ENCODE measurements at regions not wholly inside any gene's neighbourhood (a gene's known extent, or its start where the extent isn't known, plus 50 kb on each side); places are given as distances from the start of the nearest gene placed in this dataset.

DNA sequence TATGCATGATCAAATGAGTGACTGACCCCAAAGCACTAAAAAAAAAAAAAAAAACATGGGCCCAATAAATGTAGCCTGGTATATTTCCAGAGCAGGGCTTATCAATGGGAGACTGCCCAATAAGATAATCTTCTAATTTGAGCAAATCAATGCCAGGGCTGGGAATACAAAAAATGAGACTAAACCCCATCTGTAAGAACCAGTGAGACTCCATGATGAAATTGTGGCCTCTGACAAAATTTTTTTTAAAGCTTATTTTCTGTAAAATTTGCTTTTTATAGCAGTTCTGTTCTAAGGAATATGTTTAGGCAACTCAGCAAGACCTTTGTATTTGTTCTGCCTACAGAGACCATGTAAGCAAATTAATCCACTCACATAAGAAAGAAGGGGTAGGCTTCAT, 186.8 kb upstream of the CCDC150 start:
- H3F3A ChIP-seq (ENCODE audit: insufficient read depth), result no peaks in the 10 kb centered on the region
- in situ Hi-C loops (cut with MboI), result no loop called here

DNA sequence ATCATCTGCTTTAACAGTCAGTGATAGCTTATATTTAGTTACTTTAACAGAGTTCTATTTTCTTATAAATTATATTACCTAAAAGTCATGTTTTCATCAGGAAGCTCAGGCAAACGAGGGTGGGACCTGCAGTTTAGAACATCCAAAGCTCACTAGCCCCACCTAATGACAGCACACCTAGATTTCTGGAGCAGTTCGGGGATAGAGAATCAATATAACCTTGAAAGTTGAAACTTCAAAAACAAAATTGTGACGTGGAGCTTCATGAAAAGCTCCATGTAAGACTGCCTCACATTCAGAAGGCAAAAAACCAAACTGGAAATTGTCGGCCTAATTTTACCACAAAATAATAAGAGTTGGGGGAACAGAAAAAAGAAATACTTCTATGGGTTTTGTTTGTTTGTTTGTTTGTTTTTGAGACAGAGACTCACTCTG, 185.9 kb upstream of the CCDC150 start:
- no peak overlapping the region for H3K9ac ChIP-seq
- no peaks in the 10 kb centered on the region for H3K27me3 ChIP-seq (replicated peaks; ENCODE audit: insufficient read depth)
- H3K27ac ChIP-seq, result no peak overlapping the region
- peak; percentile 63 for DNase-seq
- no peaks in the 10 kb centered on the region for H3K79me2 ChIP-seq (ENCODE audit: insufficient read depth)
- no peak overlapping the region for H3K4me2 ChIP-seq (ENCODE audit: unreplicated experiment)
- H3K9me2 ChIP-seq (ENCODE audit: insufficient read depth), result no peaks in the 10 kb centered on the region
- no peaks in the 10 kb centered on the region for H3F3A ChIP-seq (ENCODE audit: insufficient read depth)
- no peak overlapping the region for H3K4me3 ChIP-seq
- no peaks in the 10 kb centered on the region for H3K36me3 ChIP-seq (ENCODE audit: low read depth)
- no peaks in the 10 kb centered on the region for H4K20me1 ChIP-seq (ENCODE audit: insufficient read depth)
- no peaks in the 10 kb centered on the region for H3K4me1 ChIP-seq (ENCODE audit: insufficient read depth)
- H2AFZ ChIP-seq, result no peak overlapping the region
- TF ChIP-seq EZH2 (IDR thresholded peaks at IDR 0.05; ENCODE audit: insufficient read depth, poor library complexity, severe bottlenecking), result no peak
- TF ChIP-seq EZH2phosphoT487 (IDR thresholded peaks at IDR 0.05; ENCODE audit: insufficient read depth, low read depth), result no peak
- H3K9me3 ChIP-seq (ENCODE audit: low read depth), result no peaks in the 10 kb centered on the region
- 41 to 42% methylated on average over 4 of the region's 4 CpGs for WGBS, 2 experiments (ENCODE audit: low coverage in 1 of 2, low lambda C conversion rate in 2 of 2, missing lambda C conversion rate in 2 of 2)
- in situ Hi-C loops (cut with MboI), result no loop called here

More for the DNA sequence above, 186.8 kb upstream of the CCDC150 start:
- Histone ChIP-seq H3K27ac (no peak overlapping the region), H3K27me3 (replicated peaks; ENCODE audit: insufficient read depth) (no peaks in the 10 kb centered on the region), H2AFZ (no peak overlapping the region), H4K20me1 (ENCODE audit: insufficient read depth) (no peaks in the 10 kb centered on the region), H3K4me2 (ENCODE audit: unreplicated experiment) (no peak overlapping the region), H3K9ac (no peak overlapping the region), H3K79me2 (ENCODE audit: insufficient read depth) (no peaks in the 10 kb centered on the region), H3K4me3 (no peak overlapping the region), H3K4me1 (ENCODE audit: insufficient read depth) (no peaks in the 10 kb centered on the region), H3K9me3 (ENCODE audit: low read depth) (no peaks in the 10 kb centered on the region), H3K36me3 (ENCODE audit: low read depth) (no peaks in the 10 kb centered on the region), H3K9me2 (ENCODE audit: insufficient read depth) (no peaks in the 10 kb centered on the region)
- no peak for DNase-seq
- no peak for TF ChIP-seq EZH2 (IDR thresholded peaks at IDR 0.05; ENCODE audit: insufficient read depth, poor library complexity, severe bottlenecking)
- TF ChIP-seq EZH2phosphoT487 (IDR thresholded peaks at IDR 0.05; ENCODE audit: insufficient read depth, low read depth), result no peak

DNA sequence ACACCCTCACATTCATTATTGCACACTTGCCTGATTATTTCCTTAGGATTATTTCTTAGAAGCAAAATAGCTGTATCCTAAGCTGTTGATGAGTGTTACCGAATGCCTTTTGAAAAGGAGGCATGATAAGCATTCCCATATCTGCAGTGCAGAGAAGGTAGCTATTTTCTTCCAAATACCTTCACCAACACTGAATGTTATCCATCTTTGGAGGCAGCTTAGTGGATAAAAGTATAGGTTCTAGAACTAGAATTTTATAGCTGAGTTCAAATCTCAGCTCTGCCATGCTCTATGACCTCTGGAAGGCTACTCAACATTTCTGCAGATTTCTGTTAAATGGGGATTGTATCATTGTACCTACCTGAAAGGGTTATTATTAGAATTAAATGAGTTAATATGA, 185.0 kb upstream of the CCDC150 start:
- Histone ChIP-seq H3K27me3 (replicated peaks; ENCODE audit: insufficient read depth) (no peaks in the 10 kb centered on the region), H3K79me2 (ENCODE audit: insufficient read depth) (no peaks in the 10 kb centered on the region), H3K4me2 (ENCODE audit: unreplicated experiment) (no peak overlapping the region), H3K9ac (no peak overlapping the region), H3F3A (ENCODE audit: insufficient read depth) (no peaks in the 10 kb centered on the region), H4K20me1 (ENCODE audit: insufficient read depth) (no peaks in the 10 kb centered on the region), H3K27ac (no peak overlapping the region), H2AFZ (no peak overlapping the region), H3K4me1 (ENCODE audit: insufficient read depth) (no peaks in the 10 kb centered on the region), H3K9me3 (ENCODE audit: low read depth) (no peaks in the 10 kb centered on the region), H3K36me3 (ENCODE audit: low read depth) (no peaks in the 10 kb centered on the region), H3K4me3 (no peak overlapping the region), H3K9me2 (ENCODE audit: insufficient read depth) (no peaks in the 10 kb centered on the region)
- in situ Hi-C loops (cut with MboI), result no loop called here
- 93 to 95% methylated on average over 1 of the region's 1 CpG for WGBS, 2 experiments (ENCODE audit: low coverage in 1 of 2, low lambda C conversion rate in 2 of 2, missing lambda C conversion rate in 2 of 2)
- no peak for DNase-seq
- no peak for TF ChIP-seq EZH2 (IDR thresholded peaks at IDR 0.05; ENCODE audit: insufficient read depth, poor library complexity, severe bottlenecking)
- TF ChIP-seq EZH2phosphoT487 (IDR thresholded peaks at IDR 0.05; ENCODE audit: insufficient read depth, low read depth), result no peak

DNA sequence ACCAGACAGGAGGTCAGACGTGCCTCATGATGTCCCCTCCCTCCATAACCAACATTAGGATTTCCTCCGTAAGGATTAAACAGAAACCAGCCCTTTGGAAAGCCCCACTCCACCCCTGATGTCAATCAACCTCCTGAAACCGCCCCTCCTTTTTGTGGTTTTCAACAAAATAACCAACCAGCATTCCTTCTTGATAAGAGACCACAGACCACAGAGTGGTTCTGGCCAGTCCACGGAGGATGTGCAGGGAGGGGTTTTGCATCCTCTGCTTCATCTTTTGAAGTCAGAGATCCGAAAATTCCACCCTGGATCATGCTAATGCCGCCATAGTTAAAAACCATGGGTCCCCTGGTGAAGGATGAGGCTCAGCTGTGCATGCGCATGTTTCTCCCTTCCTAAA, 180.0 kb upstream of the CCDC150 start:
- H3K9me3 ChIP-seq (ENCODE audit: low read depth), result no peaks in the 10 kb centered on the region
- H3K9ac ChIP-seq, result no peak overlapping the region
- DNase-seq, result no peak
- H3K79me2 ChIP-seq (ENCODE audit: insufficient read depth), result no peaks in the 10 kb centered on the region
- in situ Hi-C loops (cut with MboI), result no loop called here
- WGBS, 2 experiments (ENCODE audit: low coverage in 1 of 2, low lambda C conversion rate in 2 of 2, missing lambda C conversion rate in 2 of 2), result 60 to 61% methylated on average over 7 of the region's 7 CpGs
- H3K4me1 ChIP-seq (ENCODE audit: insufficient read depth), result no peaks in the 10 kb centered on the region; the same call in 1 of the 2 replicates
- H3K4me2 ChIP-seq (ENCODE audit: unreplicated experiment), result no peak overlapping the region
- H3K27me3 ChIP-seq (replicated peaks; ENCODE audit: insufficient read depth), result no peaks in the 10 kb centered on the region
- TF ChIP-seq EZH2 (IDR thresholded peaks at IDR 0.05; ENCODE audit: insufficient read depth, poor library complexity, severe bottlenecking), result no peak
- TF ChIP-seq EZH2phosphoT487 (IDR thresholded peaks at IDR 0.05; ENCODE audit: insufficient read depth, low read depth), result no peak
- no peaks in the 10 kb centered on the region for H3K36me3 ChIP-seq (ENCODE audit: low read depth)
- H4K20me1 ChIP-seq (ENCODE audit: insufficient read depth), result no peaks in the 10 kb centered on the region
- 0 out of 2 replicates have a peak, but pooled peaks cover 4% of the 10 kb centered on the region for H3F3A ChIP-seq (ENCODE audit: insufficient read depth)
- no peak overlapping the region for H3K27ac ChIP-seq
- no peaks in the 10 kb centered on the region for H3K9me2 ChIP-seq (ENCODE audit: insufficient read depth)
- H3K4me3 ChIP-seq, result no peak overlapping the region
- H2AFZ ChIP-seq, result no peak overlapping the region

DNA sequence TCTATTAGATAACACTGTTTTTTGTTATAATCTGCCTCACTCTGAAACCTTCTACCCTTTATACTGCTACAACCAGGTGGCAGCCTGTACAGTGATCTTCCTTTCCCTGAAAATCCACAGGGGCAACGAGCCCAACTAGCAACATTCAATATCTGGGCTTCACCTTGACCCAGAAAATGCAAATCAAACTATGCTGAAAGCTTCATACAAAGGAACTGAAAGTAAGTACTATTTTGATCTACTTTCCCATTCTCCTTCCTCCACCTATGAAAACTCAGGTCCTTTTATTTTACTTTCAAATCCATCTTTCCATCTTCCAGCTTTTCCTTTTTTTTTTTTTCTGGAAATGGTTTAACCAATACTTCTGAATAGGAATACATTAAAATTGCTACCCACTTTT, 175.8 kb upstream of the CCDC150 start:
- Histone ChIP-seq H3K9me2 (ENCODE audit: insufficient read depth) (no peaks in the 10 kb centered on the region), H2AFZ (0 out of 2 replicates have a peak overlapping the region, but pooled peaks have one; percentile 11), H3K4me2 (ENCODE audit: unreplicated experiment) (no peak overlapping the region), H3K27ac (no peak overlapping the region), H3K36me3 (ENCODE audit: low read depth) (no peaks in the 10 kb centered on the region), H3K4me1 (ENCODE audit: insufficient read depth) (no peaks in the 10 kb centered on the region; the same call in 1 of the 2 replicates), H3F3A (ENCODE audit: insufficient read depth) (0 out of 2 replicates have a peak, but pooled peaks cover 4% of the 10 kb centered on the region), H3K9me3 (ENCODE audit: low read depth) (no peaks in the 10 kb centered on the region), H3K79me2 (ENCODE audit: insufficient read depth) (no peaks in the 10 kb centered on the region), H3K9ac (no peak overlapping the region), H3K4me3 (no peak overlapping the region), H3K27me3 (replicated peaks; ENCODE audit: insufficient read depth) (no peaks in the 10 kb centered on the region), H4K20me1 (ENCODE audit: insufficient read depth) (no peaks in the 10 kb centered on the region)
- WGBS, 2 experiments (ENCODE audit: low coverage in 1 of 2, low lambda C conversion rate in 2 of 2, missing lambda C conversion rate in 2 of 2), result 54 to 78% methylated on average over 1 of the region's 1 CpG
- TF ChIP-seq EZH2 (IDR thresholded peaks at IDR 0.05; ENCODE audit: insufficient read depth, poor library complexity, severe bottlenecking) (no peak), EZH2phosphoT487 (IDR thresholded peaks at IDR 0.05; ENCODE audit: insufficient read depth, low read depth) (no peak)
- in situ Hi-C loops (cut with MboI), result no loop called here
- no peak for DNase-seq

Data from GM23248 (cell line).